Astrocyte (in vitro differentiated cells and primary cell): ENCODE measurements at regions not wholly inside any gene's neighbourhood (a gene's known extent, or its start where the extent isn't known, plus 50 kb on each side); places are given as distances from the start of the nearest gene placed in this dataset.

ENCODE experiments used
- DNase-seq: peaks from one replicate; pipeline ENCODE4 v3.0.0-alpha.2; 2010; ENCODE audit warnings: low read depth
- FAIRE-seq: peaks from 2 replicates; lab custom pipeline; 2011; peaks lifted over from hg19 to GRCh38; lab: Jason Lieb, UNC
- H2AFZ ChIP-seq: 2 replicates; pipeline ENCODE4 v1.6.0; 2012; ENCODE audit warnings: low read depth, low read length, inconsistent platforms
- H3K27ac ChIP-seq: 2 replicates; pipeline ENCODE4 v1.5.1; 2011; ENCODE audit warnings: low read depth, low read length, inconsistent platforms
- H3K27me3 ChIP-seq: 2 replicates; pipeline ENCODE4 v1.6.0; 2011; ENCODE audit warnings: low read length, inconsistent platforms; ENCODE audit not compliant: insufficient read depth
- H3K36me3 ChIP-seq: 2 replicates; pipeline ENCODE4 v1.5.1; 2011; ENCODE audit warnings: low read length, inconsistent platforms; ENCODE audit not compliant: insufficient read depth
- H3K4me1 ChIP-seq: 2 replicates; pipeline ENCODE4 v1.5.1; 2011; ENCODE audit warnings: low read length, inconsistent platforms; ENCODE audit not compliant: insufficient read depth
- H3K4me2 ChIP-seq: 2 replicates; pipeline ENCODE4 v1.6.0; 2012; ENCODE audit warnings: low read length, inconsistent platforms
- H3K4me3 ChIP-seq: 2 replicates; pipeline ENCODE4 v1.5.1; 2011; ENCODE audit warnings: low read depth, mild to moderate bottlenecking, low read length, inconsistent platforms; ENCODE audit not compliant: insufficient read depth
- H3K79me2 ChIP-seq: 2 replicates; pipeline ENCODE4 v1.6.0; 2012; ENCODE audit warnings: mild to moderate bottlenecking, low read length, inconsistent platforms; ENCODE audit not compliant: insufficient read depth
- H3K9ac ChIP-seq: 2 replicates; pipeline ENCODE4 v1.6.0; 2012; ENCODE audit warnings: mild to moderate bottlenecking, low read length, inconsistent platforms
- H3K9me3 ChIP-seq: 2 replicates; pipeline ENCODE4 v1.5.1; 2012; ENCODE audit warnings: low read depth, mild to moderate bottlenecking, low read length, inconsistent platforms; ENCODE audit not compliant: insufficient read depth
- H4K20me1 ChIP-seq: 2 replicates; pipeline ENCODE4 v1.6.0; 2012; ENCODE audit warnings: low read length, inconsistent platforms; ENCODE audit not compliant: insufficient read depth
- H3K27ac Mint-ChIP-seq: one replicate; pipeline ENCODE4 v1.8.0; 2021; ENCODE audit warnings: mild to moderate bottlenecking, mixed read lengths; ENCODE audit not compliant: unreplicated experiment
- H3K27me3 Mint-ChIP-seq: one replicate; pipeline ENCODE4 v1.8.0; 2021; ENCODE audit warnings: low read depth, mixed read lengths; ENCODE audit not compliant: unreplicated experiment
- H3K36me3 Mint-ChIP-seq: one replicate; pipeline ENCODE4 v1.8.0; 2021; ENCODE audit warnings: low read depth, mixed read lengths; ENCODE audit not compliant: unreplicated experiment
- H3K4me1 Mint-ChIP-seq: one replicate; pipeline ENCODE4 v1.8.0; 2021; ENCODE audit warnings: low read depth, mixed read lengths; ENCODE audit not compliant: unreplicated experiment
- H3K4me3 Mint-ChIP-seq: one replicate; pipeline ENCODE4 v1.8.0; 2021; ENCODE audit warnings: mild to moderate bottlenecking, moderate library complexity, mixed read lengths; ENCODE audit not compliant: unreplicated experiment
- H3K9me3 Mint-ChIP-seq: one replicate; pipeline ENCODE4 v1.8.0; 2021; ENCODE audit warnings: mild to moderate bottlenecking, mixed read lengths; ENCODE audit not compliant: unreplicated experiment
- EZH2 ChIP-seq: IDR thresholded peaks from 2 replicates; pipeline ENCODE4 v1.6.1; 2012; ENCODE audit warnings: mild to moderate bottlenecking, low read length, inconsistent platforms; ENCODE audit not compliant: insufficient read depth
- TF ChIP-seq, protein P1 (sequence below): IDR thresholded peaks from 2 replicates; pipeline ENCODE4 v1.5.1; 2011; ENCODE audit warnings: low read depth, mild to moderate bottlenecking, inconsistent platforms, low read length, moderate library complexity; ENCODE audit not compliant: insufficient read depth

DNA sequence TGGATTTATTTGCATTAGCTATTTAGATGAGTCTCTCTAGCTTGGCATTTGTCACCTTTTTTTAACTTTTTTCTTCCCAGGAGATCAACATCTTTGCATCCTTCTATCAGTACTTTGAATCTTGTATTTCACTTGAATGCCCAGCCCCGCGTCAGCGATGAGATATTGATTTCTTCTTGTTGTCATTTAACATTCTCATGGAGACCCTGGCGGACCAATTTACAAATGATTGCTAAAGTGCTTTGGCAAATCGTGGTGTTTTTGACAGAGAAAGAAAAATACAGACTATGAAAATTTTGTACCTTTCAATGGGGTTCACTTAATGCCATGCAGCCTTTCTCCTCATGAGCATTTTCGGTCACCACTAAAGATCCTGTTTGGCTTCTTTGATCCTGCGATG, 269.7 kb downstream of the ABCC12 start:
- Mint-ChIP-seq H3K36me3 (no peaks in the 10 kb centered on the region), H3K4me3 (no peak overlapping the region), H3K4me1 (peaks cover 16% of the 10 kb centered on the region), H3K9me3 (no peaks in the 10 kb centered on the region), H3K27ac (no peak overlapping the region), H3K27me3 (no peaks in the 10 kb centered on the region)
- FAIRE-seq, result no peak
- Histone ChIP-seq H4K20me1 (no peaks in the 10 kb centered on the region), H2AFZ (no peak overlapping the region), H3K9ac (no peak overlapping the region), H3K79me2 (no peaks in the 10 kb centered on the region), H3K27ac (no peak overlapping the region), H3K27me3 (no peaks in the 10 kb centered on the region), H3K9me3 (no peaks in the 10 kb centered on the region), H3K4me1 (peaks cover 14% of the 10 kb centered on the region), H3K4me2 (no peak overlapping the region), H3K4me3 (no peak overlapping the region), H3K36me3 (no peaks in the 10 kb centered on the region)
- DNase-seq, result no peak
- no peak for TF ChIP-seq EZH2
- TF ChIP-seq, protein P1, sequence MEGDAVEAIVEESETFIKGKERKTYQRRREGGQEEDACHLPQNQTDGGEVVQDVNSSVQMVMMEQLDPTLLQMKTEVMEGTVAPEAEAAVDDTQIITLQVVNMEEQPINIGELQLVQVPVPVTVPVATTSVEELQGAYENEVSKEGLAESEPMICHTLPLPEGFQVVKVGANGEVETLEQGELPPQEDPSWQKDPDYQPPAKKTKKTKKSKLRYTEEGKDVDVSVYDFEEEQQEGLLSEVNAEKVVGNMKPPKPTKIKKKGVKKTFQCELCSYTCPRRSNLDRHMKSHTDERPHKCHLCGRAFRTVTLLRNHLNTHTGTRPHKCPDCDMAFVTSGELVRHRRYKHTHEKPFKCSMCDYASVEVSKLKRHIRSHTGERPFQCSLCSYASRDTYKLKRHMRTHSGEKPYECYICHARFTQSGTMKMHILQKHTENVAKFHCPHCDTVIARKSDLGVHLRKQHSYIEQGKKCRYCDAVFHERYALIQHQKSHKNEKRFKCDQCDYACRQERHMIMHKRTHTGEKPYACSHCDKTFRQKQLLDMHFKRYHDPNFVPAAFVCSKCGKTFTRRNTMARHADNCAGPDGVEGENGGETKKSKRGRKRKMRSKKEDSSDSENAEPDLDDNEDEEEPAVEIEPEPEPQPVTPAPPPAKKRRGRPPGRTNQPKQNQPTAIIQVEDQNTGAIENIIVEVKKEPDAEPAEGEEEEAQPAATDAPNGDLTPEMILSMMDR, result no peak

DNA sequence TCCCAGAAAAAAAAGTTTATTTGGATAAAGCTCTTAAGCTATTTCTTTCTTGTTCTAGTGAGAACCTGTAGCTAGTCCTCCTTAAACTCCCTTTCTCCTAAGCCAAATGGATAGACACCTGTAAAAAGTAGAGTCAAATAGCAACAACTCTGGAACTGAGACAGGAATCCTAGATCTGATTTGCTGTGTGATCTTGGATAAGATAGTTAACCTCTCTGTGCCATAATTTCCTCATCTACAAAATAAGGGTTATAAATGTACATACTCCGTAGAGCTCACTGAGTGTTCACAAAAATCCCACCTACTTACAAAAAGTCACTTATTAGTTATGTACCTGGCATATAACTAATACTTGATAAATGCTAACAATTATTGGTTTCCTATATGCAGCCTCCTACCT, 270.3 kb downstream of the ABCC12 start:
- no peak for FAIRE-seq
- H3K4me1 Mint-ChIP-seq, result peaks cover 16% of the 10 kb centered on the region

DNA sequence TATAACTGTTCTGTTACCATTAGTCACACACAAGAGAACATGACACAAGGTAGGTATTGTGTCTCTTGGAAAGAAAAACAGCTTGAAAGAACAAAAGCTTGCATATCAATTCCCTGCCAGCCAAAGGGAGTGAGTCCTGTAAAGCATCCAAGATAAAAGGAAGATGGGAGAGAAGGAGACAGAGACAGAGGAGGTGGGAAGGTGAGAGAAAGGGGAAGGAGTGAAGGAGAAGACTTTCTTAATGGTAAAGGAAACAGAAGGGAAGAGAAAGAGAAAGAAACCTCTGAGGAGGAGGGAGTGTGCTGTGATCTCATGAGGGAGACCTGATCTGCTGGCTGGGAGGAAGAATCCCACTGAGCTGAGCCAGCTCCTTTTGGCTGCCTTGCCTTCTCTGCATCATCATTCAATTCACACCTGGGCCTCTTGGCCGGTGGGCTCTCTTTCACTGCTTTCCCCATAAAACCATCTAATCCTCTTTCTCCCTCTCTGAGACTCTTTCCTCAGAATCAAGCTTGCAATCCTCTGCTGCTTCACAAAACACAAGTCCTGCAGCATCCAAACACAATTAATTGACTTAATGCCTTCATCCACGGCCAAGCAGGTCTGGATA, 271.6 kb downstream of the ABCC12 start:
- Histone ChIP-seq H3K36me3 (no peaks in the 10 kb centered on the region), H3K4me2 (no peak overlapping the region), H3K9me3 (no peaks in the 10 kb centered on the region), H3K27me3 (no peaks in the 10 kb centered on the region), H3K4me1 (peaks cover 14% of the 10 kb centered on the region), H2AFZ (no peak overlapping the region), H3K4me3 (no peak overlapping the region), H3K27ac (no peak overlapping the region), H3K79me2 (no peaks in the 10 kb centered on the region), H3K9ac (no peak overlapping the region), H4K20me1 (no peaks in the 10 kb centered on the region)
- Mint-ChIP-seq H3K9me3 (no peaks in the 10 kb centered on the region), H3K27ac (no peak overlapping the region), H3K4me1 (peaks cover 16% of the 10 kb centered on the region), H3K4me3 (no peak overlapping the region), H3K27me3 (peaks cover 1% of the 10 kb centered on the region), H3K36me3 (no peaks in the 10 kb centered on the region)
- FAIRE-seq (no peak), DNase-seq (no peak)
- no peak for TF ChIP-seq EZH2
- TF ChIP-seq, protein P1, result no peak

More for the DNA sequence above, 270.3 kb downstream of the ABCC12 start:
- Histone ChIP-seq H3K27me3 (no peaks in the 10 kb centered on the region), H3K9ac (no peak overlapping the region), H3K27ac (no peak overlapping the region), H2AFZ (no peak overlapping the region), H3K36me3 (no peaks in the 10 kb centered on the region), H3K4me2 (no peak overlapping the region), H3K9me3 (no peaks in the 10 kb centered on the region), H3K4me3 (no peak overlapping the region), H4K20me1 (no peaks in the 10 kb centered on the region), H3K4me1 (peaks cover 14% of the 10 kb centered on the region), H3K79me2 (no peaks in the 10 kb centered on the region)
- Mint-ChIP-seq H3K27ac (no peak overlapping the region), H3K36me3 (no peaks in the 10 kb centered on the region), H3K27me3 (no peaks in the 10 kb centered on the region), H3K4me3 (no peak overlapping the region), H3K9me3 (no peaks in the 10 kb centered on the region)
- no peak for TF ChIP-seq EZH2
- TF ChIP-seq, protein P1, result no peak
- no peak for DNase-seq
